Keratinocyte (primary cell): ENCODE measurements at regions not wholly inside any gene's neighbourhood (a gene's known extent, or its start where the extent isn't known, plus 50 kb on each side); places are given as distances from the start of the nearest gene placed in this dataset.

ENCODE experiments used
- DNase-seq: peaks from one replicate; pipeline ENCODE4 v3.0.0-alpha.2; 2011; ENCODE audit warnings: low read depth, missing footprints, low spot score
- FAIRE-seq: peaks from 2 replicates; lab custom pipeline; 2011; peaks lifted over from hg19 to GRCh38; lab: Jason Lieb, UNC
- H2AFZ ChIP-seq: 2 replicates; pipeline ENCODE4 v1.6.0; 2012; ENCODE audit warnings: low read length, control low read depth, inconsistent platforms; ENCODE audit not compliant: control insufficient read depth
- H3K27ac ChIP-seq: 2 replicates; pipeline ENCODE4 v1.5.1; 2011; ENCODE audit warnings: low read length; ENCODE audit not compliant: control insufficient read depth, insufficient read depth
- H3K27me3 ChIP-seq: 3 replicates; pipeline ENCODE4 v1.6.0; 2011; ENCODE audit warnings: low read length; ENCODE audit not compliant: control insufficient read depth, insufficient read depth; ENCODE audit errors: extremely low read depth
- H3K36me3 ChIP-seq, 2 experiments: 2 replicates in 1 of 2; 3 replicates in 1 of 2; pipeline ENCODE4 v1.5.1; 2011; ENCODE audit warnings: low read length in 2 of 2, mild to moderate bottlenecking in 1 of 2; ENCODE audit not compliant: control insufficient read depth in 2 of 2, insufficient read depth in 2 of 2; ENCODE audit errors: extremely low read depth in 1 of 2
- H3K4me1 ChIP-seq: 3 replicates; pipeline ENCODE4 v1.5.1; 2011; ENCODE audit warnings: low read length; ENCODE audit not compliant: control insufficient read depth, insufficient read depth; ENCODE audit errors: extremely low read depth
- H3K4me2 ChIP-seq: 3 replicates; pipeline ENCODE4 v1.6.0; 2011; ENCODE audit warnings: low read depth, low read length; ENCODE audit not compliant: control insufficient read depth, insufficient read depth; ENCODE audit errors: extremely low read depth
- H3K4me3 ChIP-seq, 3 experiments: fragments of 200-600 bp in 1 of 3; sonication (generic) in 1 of 3; 2 replicates in 2 of 3; 3 replicates in 1 of 3; pipeline ENCODE4 v1.5.1; 2011 to 2016; ENCODE audit warnings: low read length in 3 of 3, mild to moderate bottlenecking in 3 of 3, control low read depth in 2 of 3, inconsistent platforms in 1 of 3, low read depth in 1 of 3, mixed read lengths in 1 of 3, mixed run types in 1 of 3, moderate library complexity in 1 of 3; ENCODE audit not compliant: control insufficient read depth in 2 of 3, insufficient read depth in 2 of 3; ENCODE audit errors: extremely low read depth in 1 of 3
- H3K79me2 ChIP-seq: 2 replicates; pipeline ENCODE4 v1.6.0; 2012; ENCODE audit warnings: low read length; ENCODE audit not compliant: control insufficient read depth, insufficient read depth
- H3K9ac ChIP-seq: 3 replicates; pipeline ENCODE4 v1.6.0; 2011; ENCODE audit warnings: low read length; ENCODE audit not compliant: control insufficient read depth, insufficient read depth; ENCODE audit errors: extremely low read depth
- H3K9me1 ChIP-seq: 3 replicates; pipeline ENCODE4 v1.6.0; 2011; ENCODE audit warnings: low read length; ENCODE audit not compliant: control insufficient read depth, insufficient read depth; ENCODE audit errors: extremely low read depth
- H3K9me3 ChIP-seq: 2 replicates; pipeline ENCODE4 v1.5.1; 2012; ENCODE audit warnings: low read depth, low read length; ENCODE audit not compliant: control insufficient read depth
- H4K20me1 ChIP-seq: 3 replicates; pipeline ENCODE4 v1.6.0; 2011; ENCODE audit warnings: low read length; ENCODE audit not compliant: control insufficient read depth, insufficient read depth; ENCODE audit errors: extremely low read depth
- EZH2 ChIP-seq: IDR thresholded peaks from one replicate; pipeline ENCODE4 v1.6.1; 2012; ENCODE audit warnings: inconsistent platforms, mild to moderate bottlenecking, low read length, moderate library complexity
- dilution Hi-C: fragments of 300-500 bp; cut with MboI; formaldehyde crosslinking; loops from one replicate; pipeline ENCODE4 v1.7.0; 2020; ENCODE audit warnings: low sequenced_read_pairs; ENCODE audit not compliant: extremely low pct_ligation_motif_present
- TF ChIP-seq, protein P1 (sequence below), 3 experiments: IDR thresholded peaks in 1 of 3; conservative IDR thresholded peaks in 1 of 3; optimal IDR thresholded peaks in 1 of 3; 2 replicates in 2 of 3; 3 replicates in 1 of 3; pipeline versions ENCODE3 to v1.5.1; 2011; ENCODE audit warnings: low read length in 3 of 3, mild to moderate bottlenecking in 3 of 3, moderate library complexity in 2 of 3, control low read depth in 1 of 3, inconsistent platforms in 1 of 3; ENCODE audit not compliant: insufficient read depth in 2 of 3; ENCODE audit errors: extremely low read depth in 1 of 3

DNA sequence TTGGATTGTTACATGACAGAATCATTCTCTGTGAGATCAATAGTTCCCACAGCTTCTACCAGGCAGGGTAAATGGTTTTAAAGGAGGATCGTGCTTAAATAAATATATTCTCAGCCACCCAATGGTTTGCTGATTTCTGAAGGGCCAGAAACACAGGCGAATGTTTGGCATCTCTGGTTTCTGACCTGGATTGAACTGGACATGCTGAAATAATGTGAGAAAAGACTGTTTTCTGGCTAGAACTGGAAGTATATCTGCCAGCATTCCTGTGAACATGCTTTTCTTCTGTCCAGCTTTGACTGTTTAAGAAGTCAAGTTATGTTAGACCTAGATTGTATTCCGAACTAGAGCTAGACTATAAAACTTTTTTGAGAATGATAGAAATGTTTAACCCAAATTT, 77.1 kb upstream of the COL3A1 start:
- no peaks in the 10 kb centered on the region for H3K9me1 ChIP-seq
- DNase-seq (no peak), FAIRE-seq (no peak)
- no peak overlapping the region for H3K4me2 ChIP-seq
- H3K4me3 ChIP-seq, result no peak overlapping the region
- H3K36me3 ChIP-seq, result no peaks in the 10 kb centered on the region
- H4K20me1 ChIP-seq, result no peaks in the 10 kb centered on the region
- H3K79me2 ChIP-seq, result no peaks in the 10 kb centered on the region
- no peaks in the 10 kb centered on the region for H3K4me1 ChIP-seq
- no peak overlapping the region for H3K9ac ChIP-seq
- no peaks in the 10 kb centered on the region for H3K9me3 ChIP-seq
- TF ChIP-seq, protein P1, sequence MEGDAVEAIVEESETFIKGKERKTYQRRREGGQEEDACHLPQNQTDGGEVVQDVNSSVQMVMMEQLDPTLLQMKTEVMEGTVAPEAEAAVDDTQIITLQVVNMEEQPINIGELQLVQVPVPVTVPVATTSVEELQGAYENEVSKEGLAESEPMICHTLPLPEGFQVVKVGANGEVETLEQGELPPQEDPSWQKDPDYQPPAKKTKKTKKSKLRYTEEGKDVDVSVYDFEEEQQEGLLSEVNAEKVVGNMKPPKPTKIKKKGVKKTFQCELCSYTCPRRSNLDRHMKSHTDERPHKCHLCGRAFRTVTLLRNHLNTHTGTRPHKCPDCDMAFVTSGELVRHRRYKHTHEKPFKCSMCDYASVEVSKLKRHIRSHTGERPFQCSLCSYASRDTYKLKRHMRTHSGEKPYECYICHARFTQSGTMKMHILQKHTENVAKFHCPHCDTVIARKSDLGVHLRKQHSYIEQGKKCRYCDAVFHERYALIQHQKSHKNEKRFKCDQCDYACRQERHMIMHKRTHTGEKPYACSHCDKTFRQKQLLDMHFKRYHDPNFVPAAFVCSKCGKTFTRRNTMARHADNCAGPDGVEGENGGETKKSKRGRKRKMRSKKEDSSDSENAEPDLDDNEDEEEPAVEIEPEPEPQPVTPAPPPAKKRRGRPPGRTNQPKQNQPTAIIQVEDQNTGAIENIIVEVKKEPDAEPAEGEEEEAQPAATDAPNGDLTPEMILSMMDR (optimal IDR thresholded peaks at IDR 0.05 in 1 of 3, IDR thresholded peaks at IDR 0.05 in 1 of 3, conservative IDR thresholded peaks at IDR 0.05 in 1 of 3; ENCODE audit: extremely low read depth in 1 of 3, insufficient read depth in 2 of 3, low read length in 3 of 3), result no peak
- no peak for TF ChIP-seq EZH2
- no peak overlapping the region for H3K27ac ChIP-seq
- H2AFZ ChIP-seq, result no peak overlapping the region
- dilution Hi-C loops, result no loop called here
- no peaks in the 10 kb centered on the region for H3K27me3 ChIP-seq

GRCh38 chr2:188898261-188898660, 75.9 kb upstream of the COL3A1 start:
- Histone ChIP-seq H2AFZ (no peak overlapping the region), H4K20me1 (no peaks in the 10 kb centered on the region), H3K79me2 (no peaks in the 10 kb centered on the region), H3K4me3 (no peak overlapping the region), H3K9me1 (no peaks in the 10 kb centered on the region), H3K4me2 (no peak overlapping the region), H3K9me3 (no peaks in the 10 kb centered on the region), H3K27ac (no peak overlapping the region), H3K27me3 (no peaks in the 10 kb centered on the region), H3K36me3 (no peaks in the 10 kb centered on the region), H3K9ac (no peak overlapping the region), H3K4me1 (peaks cover 6% of the 10 kb centered on the region)
- TF ChIP-seq, protein P1 (optimal IDR thresholded peaks at IDR 0.05 in 1 of 3, IDR thresholded peaks at IDR 0.05 in 1 of 3, conservative IDR thresholded peaks at IDR 0.05 in 1 of 3; ENCODE audit: extremely low read depth in 1 of 3, insufficient read depth in 2 of 3, low read length in 3 of 3), result no peak
- no peak for TF ChIP-seq EZH2
- no peak for FAIRE-seq
- dilution Hi-C loops, result no loop called here
- DNase-seq, result no peak
